ENCODE measurements at regions not wholly inside any gene's neighbourhood (a gene's known extent, or its start where the extent isn't known, plus 50 kb on each side); places are given as distances from the start of the nearest gene placed in this dataset.

DNA sequence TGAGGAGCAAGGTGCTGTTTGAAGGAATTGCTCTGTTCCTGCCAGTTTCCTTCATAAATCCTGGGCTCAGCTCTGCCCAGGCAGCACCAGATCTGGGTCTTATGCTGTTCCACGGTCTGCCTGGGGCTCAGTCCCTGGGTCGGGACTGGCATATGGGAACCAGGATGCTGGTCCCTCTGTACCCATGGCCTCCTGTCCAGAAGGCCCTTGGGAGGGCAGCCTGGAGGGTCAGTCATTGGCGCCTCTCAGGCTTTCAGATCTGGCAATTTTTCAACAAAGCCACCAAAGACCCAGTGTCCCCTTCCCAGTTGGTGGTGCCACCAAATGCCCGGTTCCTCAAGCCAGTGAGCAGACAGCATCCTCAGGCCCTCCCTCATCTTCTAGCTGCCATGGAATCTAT is 232.7 kb upstream of the SULF2 start:
- TF ChIP-seq OSR1 (CRISPR knock-in tag; IDR thresholded peaks at IDR 0.05) (no peak), ZFP30 (CRISPR knock-in tag; IDR thresholded peaks at IDR 0.05) (no peak)
- TF ChIP-seq, protein P1, sequence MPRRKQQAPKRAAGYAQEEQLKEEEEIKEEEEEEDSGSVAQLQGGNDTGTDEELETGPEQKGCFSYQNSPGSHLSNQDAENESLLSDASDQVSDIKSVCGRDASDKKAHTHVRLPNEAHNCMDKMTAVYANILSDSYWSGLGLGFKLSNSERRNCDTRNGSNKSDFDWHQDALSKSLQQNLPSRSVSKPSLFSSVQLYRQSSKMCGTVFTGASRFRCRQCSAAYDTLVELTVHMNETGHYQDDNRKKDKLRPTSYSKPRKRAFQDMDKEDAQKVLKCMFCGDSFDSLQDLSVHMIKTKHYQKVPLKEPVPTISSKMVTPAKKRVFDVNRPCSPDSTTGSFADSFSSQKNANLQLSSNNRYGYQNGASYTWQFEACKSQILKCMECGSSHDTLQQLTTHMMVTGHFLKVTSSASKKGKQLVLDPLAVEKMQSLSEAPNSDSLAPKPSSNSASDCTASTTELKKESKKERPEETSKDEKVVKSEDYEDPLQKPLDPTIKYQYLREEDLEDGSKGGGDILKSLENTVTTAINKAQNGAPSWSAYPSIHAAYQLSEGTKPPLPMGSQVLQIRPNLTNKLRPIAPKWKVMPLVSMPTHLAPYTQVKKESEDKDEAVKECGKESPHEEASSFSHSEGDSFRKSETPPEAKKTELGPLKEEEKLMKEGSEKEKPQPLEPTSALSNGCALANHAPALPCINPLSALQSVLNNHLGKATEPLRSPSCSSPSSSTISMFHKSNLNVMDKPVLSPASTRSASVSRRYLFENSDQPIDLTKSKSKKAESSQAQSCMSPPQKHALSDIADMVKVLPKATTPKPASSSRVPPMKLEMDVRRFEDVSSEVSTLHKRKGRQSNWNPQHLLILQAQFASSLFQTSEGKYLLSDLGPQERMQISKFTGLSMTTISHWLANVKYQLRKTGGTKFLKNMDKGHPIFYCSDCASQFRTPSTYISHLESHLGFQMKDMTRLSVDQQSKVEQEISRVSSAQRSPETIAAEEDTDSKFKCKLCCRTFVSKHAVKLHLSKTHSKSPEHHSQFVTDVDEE (CRISPR knock-in tag; IDR thresholded peaks at IDR 0.05): no peak
- no peak for ATAC-seq

- no peak for ATAC-seq
- TF ChIP-seq ISL1 (CRISPR knock-in tag; IDR thresholded peaks at IDR 0.05) (peak; percentile 84), ESRRG (CRISPR knock-in tag; IDR thresholded peaks at IDR 0.05) (no peak), ARNTL (CRISPR knock-in tag; IDR thresholded peaks at IDR 0.05; ENCODE audit: borderline replicate concordance, low read depth) (no peak)
Measured at GRCh38 chr20:48017509-48017908, 232.2 kb upstream of the SULF2 start.

GRCh38 chr20:48015943-48016723 is 230.9 kb upstream of the SULF2 start:
- ATAC-seq: no peak
- TF ChIP-seq, protein P2, sequence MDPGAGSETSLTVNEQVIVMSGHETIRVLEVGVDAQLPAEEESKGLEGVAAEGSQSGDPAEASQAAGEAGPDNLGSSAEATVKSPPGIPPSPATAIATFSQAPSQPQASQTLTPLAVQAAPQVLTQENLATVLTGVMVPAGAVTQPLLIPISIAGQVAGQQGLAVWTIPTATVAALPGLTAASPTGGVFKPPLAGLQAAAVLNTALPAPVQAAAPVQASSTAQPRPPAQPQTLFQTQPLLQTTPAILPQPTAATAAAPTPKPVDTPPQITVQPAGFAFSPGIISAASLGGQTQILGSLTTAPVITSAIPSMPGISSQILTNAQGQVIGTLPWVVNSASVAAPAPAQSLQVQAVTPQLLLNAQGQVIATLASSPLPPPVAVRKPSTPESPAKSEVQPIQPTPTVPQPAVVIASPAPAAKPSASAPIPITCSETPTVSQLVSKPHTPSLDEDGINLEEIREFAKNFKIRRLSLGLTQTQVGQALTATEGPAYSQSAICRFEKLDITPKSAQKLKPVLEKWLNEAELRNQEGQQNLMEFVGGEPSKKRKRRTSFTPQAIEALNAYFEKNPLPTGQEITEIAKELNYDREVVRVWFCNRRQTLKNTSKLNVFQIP (CRISPR knock-in tag; IDR thresholded peaks at IDR 0.05; ENCODE audit: borderline replicate concordance, low read depth): no peak
- no peak for TF ChIP-seq PPARA (CRISPR knock-in tag; IDR thresholded peaks at IDR 0.05; ENCODE audit: borderline replicate concordance)

DNA sequence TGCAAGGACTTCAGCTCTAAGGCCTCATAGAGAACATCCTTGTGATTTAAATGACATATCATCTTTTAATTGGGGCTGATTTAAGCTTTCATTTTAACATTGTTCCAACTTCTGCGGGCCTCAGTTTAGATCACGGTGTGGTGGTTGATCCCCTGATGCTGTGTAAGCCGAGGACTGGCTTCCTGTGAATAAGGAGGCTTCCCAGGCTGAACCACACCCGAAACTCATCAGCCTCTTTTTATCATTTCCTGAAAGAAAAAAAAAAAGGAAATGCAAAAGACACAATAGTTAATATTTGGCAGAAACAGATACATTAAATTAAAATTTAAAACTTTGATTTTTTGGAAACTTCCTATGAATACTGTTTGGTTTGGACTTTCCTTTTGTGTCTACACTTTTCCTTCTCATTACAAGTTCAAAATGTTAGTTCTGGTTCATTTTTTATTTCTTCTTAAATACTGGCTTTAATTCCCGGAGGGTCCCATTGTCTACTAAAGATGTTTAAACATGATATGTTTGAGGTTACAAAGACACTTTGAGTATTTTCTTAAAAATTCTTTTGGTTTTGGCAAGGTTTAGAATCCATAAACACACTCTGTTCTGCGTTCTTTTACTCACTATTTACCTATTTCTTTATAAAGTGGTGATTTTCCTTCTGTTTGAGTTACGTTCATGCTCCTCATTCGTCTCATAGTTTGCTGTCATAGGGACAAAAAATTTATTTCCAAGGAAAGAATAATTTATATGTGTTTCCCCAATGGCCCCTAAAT is 230.0 kb upstream of the SULF2 start:
- no peak for ATAC-seq
- TF ChIP-seq ARNTL (CRISPR knock-in tag; IDR thresholded peaks at IDR 0.05; ENCODE audit: borderline replicate concordance, low read depth) (no peak), ZFP3 (CRISPR knock-in tag; IDR thresholded peaks at IDR 0.05) (no peak), PATZ1 (CRISPR knock-in tag; IDR thresholded peaks at IDR 0.05; ENCODE audit: borderline replicate concordance) (no peak), BACH2 (CRISPR knock-in tag; IDR thresholded peaks at IDR 0.05; ENCODE audit: borderline replicate concordance) (no peak), TCF4 (CRISPR knock-in tag; IDR thresholded peaks at IDR 0.05; ENCODE audit: borderline replicate concordance) (no peak), GLIS3 (CRISPR knock-in tag; IDR thresholded peaks at IDR 0.05) (no peak), PPARA (CRISPR knock-in tag; IDR thresholded peaks at IDR 0.05; ENCODE audit: borderline replicate concordance) (no peak), ZNF8 (CRISPR knock-in tag; IDR thresholded peaks at IDR 0.05) (no peak), RARB (CRISPR knock-in tag; IDR thresholded peaks at IDR 0.05) (no peak), CREB5 (CRISPR knock-in tag; IDR thresholded peaks at IDR 0.05; ENCODE audit: low read depth) (no peak), ZFP30 (CRISPR knock-in tag; IDR thresholded peaks at IDR 0.05) (no peak), ZC3H10 (CRISPR knock-in tag; IDR thresholded peaks at IDR 0.05) (no peak), ZNF565 (CRISPR knock-in tag; conservative IDR thresholded peaks at IDR 0.05; ENCODE audit: low read depth) (no peak), TOX (CRISPR knock-in tag; IDR thresholded peaks at IDR 0.05; ENCODE audit: borderline replicate concordance) (no peak), ISL1 (CRISPR knock-in tag; IDR thresholded peaks at IDR 0.05) (no peak), CSDC2 (CRISPR knock-in tag; IDR thresholded peaks at IDR 0.05) (no peak), ESRRG (CRISPR knock-in tag; IDR thresholded peaks at IDR 0.05) (no peak), ZNF70 (CRISPR knock-in tag; IDR thresholded peaks at IDR 0.05) (no peak)
- TF ChIP-seq, protein P3, sequence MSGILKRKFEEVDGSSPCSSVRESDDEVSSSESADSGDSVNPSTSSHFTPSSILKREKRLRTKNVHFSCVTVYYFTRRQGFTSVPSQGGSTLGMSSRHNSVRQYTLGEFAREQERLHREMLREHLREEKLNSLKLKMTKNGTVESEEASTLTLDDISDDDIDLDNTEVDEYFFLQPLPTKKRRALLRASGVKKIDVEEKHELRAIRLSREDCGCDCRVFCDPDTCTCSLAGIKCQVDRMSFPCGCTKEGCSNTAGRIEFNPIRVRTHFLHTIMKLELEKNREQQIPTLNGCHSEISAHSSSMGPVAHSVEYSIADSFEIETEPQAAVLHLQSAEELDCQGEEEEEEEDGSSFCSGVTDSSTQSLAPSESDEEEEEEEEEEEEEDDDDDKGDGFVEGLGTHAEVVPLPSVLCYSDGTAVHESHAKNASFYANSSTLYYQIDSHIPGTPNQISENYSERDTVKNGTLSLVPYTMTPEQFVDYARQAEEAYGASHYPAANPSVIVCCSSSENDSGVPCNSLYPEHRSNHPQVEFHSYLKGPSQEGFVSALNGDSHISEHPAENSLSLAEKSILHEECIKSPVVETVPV (CRISPR knock-in tag; IDR thresholded peaks at IDR 0.05): no peak
- TF ChIP-seq, protein P1 (CRISPR knock-in tag; IDR thresholded peaks at IDR 0.05): no peak

Measured in SK-N-SH treated with all-trans-retinoic acid at 6 μM for 48 hours (cell line).